Heart right ventricle (tissue), 16 donors: ENCODE measurements at regions not wholly inside any gene's neighbourhood (a gene's known extent, or its start where the extent isn't known, plus 50 kb on each side); places are given as distances from the start of the nearest gene placed in this dataset.

Experiments used
- ATAC-seq, 8 donors: fragments of 200-7000 bp; cut with Tn5 transposase; one replicate each; pipeline ENCODE4 v1.9.1; 2020; ENCODE audit warnings: mild to moderate bottlenecking in 8 of 8, moderate library complexity in 8 of 8, moderate number of reproducible peaks in 1 of 8
- DNase-seq, 2 donors: peaks; one replicate each; pipeline ENCODE4 v3.0.0-alpha.2; 2020
- H3K27ac ChIP-seq, 10 donors: fragments of 200-600 bp; sonication (generic) in 2 of 10; one replicate each; pipeline versions ENCODE4 v1.5.0 to v1.8.0; 2020 to 2022; ENCODE audit warnings: mild to moderate bottlenecking in 3 of 10
- H3K27me3 ChIP-seq, 7 donors: fragments of 200-600 bp; one replicate each; pipeline ENCODE4 v1.8.0; 2021 to 2022; ENCODE audit warnings: mild to moderate bottlenecking in 2 of 7
- H3K36me3 ChIP-seq, 9 donors: fragments of 200-600 bp; sonication (generic) in 1 of 9; one replicate each; pipeline versions ENCODE4 v1.5.0 to v1.8.0; 2020 to 2022; ENCODE audit warnings: mild to moderate bottlenecking in 2 of 9
- H3K4me1 ChIP-seq, 9 donors: fragments of 200-600 bp; sonication (generic) in 1 of 9; one replicate each; pipeline versions ENCODE4 v1.5.0 to v1.8.0; 2020 to 2022; ENCODE audit warnings: mild to moderate bottlenecking in 4 of 9
- H3K4me3 ChIP-seq, 10 donors: fragments of 200-600 bp; sonication (generic) in 2 of 10; one replicate each; pipeline versions ENCODE4 v1.5.0 to v1.8.0; 2020 to 2022; ENCODE audit warnings: mild to moderate bottlenecking in 7 of 10, moderate library complexity in 2 of 10
- H3K9me3 ChIP-seq, 11 donors: fragments of 200-600 bp in 10 of 11; sonication (generic) in 2 of 11; one replicate each; pipeline versions ENCODE4 v1.5.0 to v1.8.0; 2013 to 2022; ENCODE audit warnings: mild to moderate bottlenecking in 2 of 11, control low read depth in 1 of 11, moderate library complexity in 1 of 11
- CTCF ChIP-seq, 9 donors: fragments of 200-600 bp; sonication (generic) in 2 of 9; IDR thresholded peaks; one replicate each; pipeline versions ENCODE4 v1.5.0 to v1.8.0; 2021 to 2022; ENCODE audit warnings: antibody characterized with exemption in 9 of 9, mild to moderate bottlenecking in 5 of 9, moderate library complexity in 1 of 9
- WGBS, 2 donors: extraction: QIAGEN DNeasy Blood & Tissue Kit; methylation state at CpG; one replicate each; pipeline ENCODE4 v1.1.7; 2013; ENCODE audit warnings: inconsistent platforms in 1 of 2; 5-methylcytosine and 5-hydroxymethylcytosine counted together
- intact Hi-C, 10 donors: fragments of 100-400 bp; cut with DNase I; formaldehyde crosslinking; loops; one replicate each; pipeline versions ENCODE4 v1.11.1 to v1.14.2; 2022
- donor health status: Arrhythmogenic right ventricular cardiomyopathy.
- donor health status: ischemic (EF 13 %, LVEDD 7.1; RV severe dilation, severe dysfunction).
- donor health status: healthy with polysubstance abuse.
- donor health status: DM: no; HTN: yes; CAD: no.
- donor health status: DM: no; HTN: no; CAD: no.
- donor health status: ischemic (EF 25% LVEDD 6.9; RV normal size, moderate dysfunction).
- donor health status: ischemic (EF 25% LVEDD 5.7; RV mildly dilated, moderate dysfunction).
- donor health status: healthy.
- donor health status: DM: yes; HTN: yes; CAD: no.
- donor health status: Ischemic cardiomyopathy.
- donor health status: ischemic (EF 35%, LVEDD 5.7; RV mildly dilated, moderate dysfunction).
- donor health status: nonischemic (EF 11% LVEDD 7.7; RV severe dilation, severe dysfunction).
- donor health status: DM: yes; HTN: yes; CAD: no.
- donor health status: PGD.
- donor health status: ischemic (EF 29% LVEDD 5.4; RV normal size, mild dysfunction).
- donor health status: nonischemic (EF 23%, LVEDD 6.1; RV moderate dilation, normal function).

GRCh38 chr2:3970791-3971651 is 267.6 kb downstream of the DCDC2C start:
- H3K36me3 ChIP-seq = no peaks in the 10 kb centered on the region
- ATAC-seq (no peak), DNase-seq (no peak)
- no peak overlapping the region for H3K4me3 ChIP-seq
- H3K4me1 ChIP-seq = no peaks in the 10 kb centered on the region
- H3K9me3 ChIP-seq = peaks cover 0 to 3% (median 0%) of the 10 kb centered on the region in 11 donors
- 49 to 53% methylated on average over 17 of the region's 17 CpGs for WGBS, 2 donors
- H3K27me3 ChIP-seq = peaks cover 0 to 49% (median 15%) of the 10 kb centered on the region in 7 donors
- no peak overlapping the region for H3K27ac ChIP-seq
- intact Hi-C loops = no loop called here
- no peak for TF ChIP-seq CTCF (IDR thresholded peaks at IDR 0.05)

GRCh38 chr2:3971652-3972192 is 268.3 kb downstream of the DCDC2C start:
- H3K36me3 ChIP-seq = no peaks in the 10 kb centered on the region
- H3K27ac ChIP-seq = no peak overlapping the region
- H3K4me1 ChIP-seq = no peaks in the 10 kb centered on the region
- TF ChIP-seq CTCF (IDR thresholded peaks at IDR 0.05) = no peak
- no peak for ATAC-seq
- WGBS, 2 donors = 97 to 98% methylated on average over 4 of the region's 4 CpGs
- DNase-seq = no peak
- H3K4me3 ChIP-seq = no peak overlapping the region
- intact Hi-C loops = no loop called here
- H3K9me3 ChIP-seq = peaks cover 0 to 7% (median 0%) of the 10 kb centered on the region in 11 donors
- peaks cover 0 to 43% (median 9%) of the 10 kb centered on the region in 7 donors for H3K27me3 ChIP-seq

GRCh38 chr2:3972377-3972776 is 269.0 kb downstream of the DCDC2C start:
- Histone ChIP-seq H3K27ac (no peak overlapping the region), H3K4me3 (no peak overlapping the region), H3K9me3 (peaks cover 0 to 7% (median 0%) of the 10 kb centered on the region in 11 donors), H3K27me3 (peaks cover 0 to 40% (median 9%) of the 10 kb centered on the region in 7 donors), H3K4me1 (no peaks in the 10 kb centered on the region), H3K36me3 (no peaks in the 10 kb centered on the region)
- WGBS, 2 donors = 56 to 64% methylated on average over 9 of the region's 9 CpGs
- TF ChIP-seq CTCF (IDR thresholded peaks at IDR 0.05) = no peak
- ATAC-seq (no peak), DNase-seq (no peak)
- intact Hi-C loops = no loop called here

- H3K36me3 ChIP-seq = no peaks in the 10 kb centered on the region
- intact Hi-C loops = no loop called here
- H3K27ac ChIP-seq = no peak overlapping the region
- H3K4me1 ChIP-seq = no peaks in the 10 kb centered on the region
- 71 to 74% methylated on average over 3 of the region's 3 CpGs for WGBS, 2 donors
- H3K27me3 ChIP-seq = peaks cover 0 to 24% (median 4%) of the 10 kb centered on the region in 7 donors
- ATAC-seq (no peak), DNase-seq (no peak)
- peaks cover 0 to 13% (median 0%) of the 10 kb centered on the region in 11 donors for H3K9me3 ChIP-seq
- no peak for TF ChIP-seq CTCF (IDR thresholded peaks at IDR 0.05)
- no peak overlapping the region for H3K4me3 ChIP-seq
Observed at GRCh38 chr2:3974765-3975164, 271.4 kb downstream of the DCDC2C start.
